HG03045 (cell line): ENCODE measurements at regions not wholly inside any gene's neighbourhood (a gene's known extent, or its start where the extent isn't known, plus 50 kb on each side); places are given as distances from the start of the nearest gene placed in this dataset.

Experiments
- ATAC-seq: cut with Tn5 transposase; IDR thresholded peaks from one replicate; pipeline ENCODE4 v1.9.1; 2021; ENCODE audit warnings: mild to moderate bottlenecking, moderate library complexity; ENCODE audit not compliant: unreplicated experiment

- ATAC-seq = no peak
Measured at GRCh38 chr10:10617686-10618085, 400.0 kb upstream of the CELF2 start.

DNA sequence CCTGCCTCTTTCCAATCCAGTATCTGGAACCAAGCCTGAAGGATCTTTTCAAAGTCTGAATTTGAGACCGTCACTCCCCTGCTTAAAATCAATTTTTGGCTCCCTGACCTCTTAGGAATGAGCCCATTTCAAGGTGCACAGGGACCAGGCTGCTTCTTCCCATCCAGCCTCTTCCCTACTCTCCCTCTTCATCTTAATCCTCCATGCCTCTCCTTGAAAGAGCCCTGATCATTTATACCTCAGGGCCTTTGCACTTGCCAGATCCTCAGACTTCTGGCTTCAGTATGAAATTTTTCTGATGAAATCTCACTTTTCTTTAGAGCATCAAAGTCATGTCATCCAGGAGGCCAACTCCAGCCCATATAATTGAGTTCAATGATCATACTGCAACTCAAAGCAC, 399.5 kb upstream of the CELF2 start:
- no peak for ATAC-seq

DNA sequence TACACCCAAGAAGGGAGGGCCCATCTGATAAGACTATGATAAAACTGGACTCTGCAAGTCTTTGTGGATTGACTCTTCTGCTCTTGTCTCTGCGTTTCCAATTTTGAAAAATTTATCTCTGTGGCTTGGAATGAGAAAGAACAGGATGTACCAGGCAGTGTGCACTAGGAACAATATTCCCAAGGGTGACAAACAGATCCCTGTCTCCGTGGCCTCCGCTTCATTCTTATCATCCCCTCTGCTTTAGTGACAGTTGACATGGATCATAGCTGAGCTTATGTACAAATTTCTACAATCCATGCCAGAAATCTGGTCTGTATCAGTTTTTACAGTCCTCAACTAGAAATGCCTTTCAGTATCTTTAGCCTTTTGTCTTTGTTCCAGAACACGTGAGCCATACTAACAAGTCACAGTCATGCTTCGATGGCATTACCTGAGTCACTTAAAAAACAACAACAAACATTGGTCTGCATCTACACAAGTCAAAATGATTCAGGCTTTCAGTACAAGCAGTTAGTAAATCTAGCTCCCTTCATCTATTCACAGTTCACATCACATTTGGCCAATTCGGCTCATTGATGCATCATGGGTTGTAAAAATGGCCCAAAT, 393.6 kb upstream of the CELF2 start:
- ATAC-seq = no peak

GRCh38 chr10:10624567-10624962, 393.1 kb upstream of the CELF2 start:
- ATAC-seq = no peak

DNA sequence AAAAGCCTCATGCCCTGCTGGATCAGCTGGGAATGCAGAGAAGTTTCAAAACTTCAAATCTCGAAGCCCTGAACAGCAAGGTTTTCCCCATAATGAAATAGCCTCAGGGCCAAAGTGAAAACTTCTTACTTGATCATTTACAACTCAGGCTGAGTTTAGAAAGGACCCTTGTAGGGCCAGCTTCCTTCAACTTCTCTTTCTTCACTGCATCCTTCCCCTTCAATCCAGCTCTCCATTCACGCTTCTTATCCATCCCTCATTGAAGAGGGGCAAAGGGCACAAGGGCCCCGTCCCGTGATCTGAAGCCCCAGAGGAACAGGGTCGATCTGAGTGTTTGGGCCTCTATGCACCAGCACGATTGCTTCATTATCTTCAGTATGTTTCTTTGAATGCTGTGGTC, 392.2 kb upstream of the CELF2 start:
- no peak for ATAC-seq

DNA sequence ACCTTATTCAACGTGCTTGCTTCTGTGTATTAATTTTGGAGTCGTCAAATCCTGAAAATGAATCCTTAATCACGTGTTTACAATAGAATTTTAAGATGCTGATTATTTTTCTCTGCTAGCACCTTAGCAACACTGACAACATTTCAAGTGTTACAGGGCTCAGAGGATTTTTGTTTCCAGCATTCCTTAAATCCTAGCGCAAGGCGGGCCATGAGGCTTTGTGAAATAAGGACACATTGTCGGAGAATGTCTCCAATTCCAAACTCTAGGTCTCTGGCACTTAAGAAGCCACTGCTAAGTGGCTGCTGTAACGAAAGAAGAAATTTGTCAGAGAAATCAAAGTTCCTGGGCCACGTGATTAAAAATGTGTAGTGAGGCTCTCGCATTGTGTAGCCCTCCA, 390.9 kb upstream of the CELF2 start:
- no peak for ATAC-seq

GRCh38 chr10:10627414-10627813, 390.3 kb upstream of the CELF2 start:
- ATAC-seq = no peak

DNA sequence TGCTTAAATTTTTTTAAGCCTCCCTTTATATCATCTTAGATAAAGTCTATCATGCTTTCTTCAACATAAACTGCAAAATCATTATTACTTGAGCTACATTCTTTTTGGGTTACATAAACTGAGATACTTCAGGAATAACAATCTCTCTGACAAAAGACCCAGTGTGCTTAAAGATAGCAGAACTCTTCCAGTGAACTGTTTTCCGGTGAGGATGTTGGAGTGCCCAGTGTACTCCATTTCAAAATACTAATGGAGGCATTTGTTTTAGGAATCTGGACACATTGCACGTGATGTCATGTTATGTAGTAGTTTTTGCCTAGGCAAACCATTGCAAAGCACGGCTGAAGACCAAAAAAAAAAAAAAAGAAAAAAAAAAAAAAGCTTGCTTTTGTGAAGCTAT, 388.2 kb upstream of the CELF2 start:
- no peak for ATAC-seq

DNA sequence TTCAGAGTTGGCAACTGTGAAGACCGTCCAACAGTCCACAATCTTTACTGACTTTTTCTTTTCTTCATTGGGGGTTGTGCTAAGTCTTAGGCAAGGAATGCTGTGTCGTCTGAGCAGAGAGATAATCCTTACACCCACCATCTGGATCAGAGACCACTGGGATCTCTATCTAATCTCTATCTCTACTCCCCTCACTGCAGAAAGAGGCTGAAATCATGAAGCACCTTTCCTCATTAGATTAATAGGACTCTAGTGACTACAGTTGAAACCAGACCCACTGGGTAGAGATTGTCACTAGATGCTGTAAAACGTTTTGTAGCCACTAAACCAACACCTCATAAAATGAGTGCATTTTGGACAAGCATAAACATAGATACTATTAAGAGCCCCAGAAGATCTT, 387.4 kb upstream of the CELF2 start:
- ATAC-seq = no peak

GRCh38 chr10:10630782-10631181, 386.9 kb upstream of the CELF2 start:
- no peak for ATAC-seq

DNA sequence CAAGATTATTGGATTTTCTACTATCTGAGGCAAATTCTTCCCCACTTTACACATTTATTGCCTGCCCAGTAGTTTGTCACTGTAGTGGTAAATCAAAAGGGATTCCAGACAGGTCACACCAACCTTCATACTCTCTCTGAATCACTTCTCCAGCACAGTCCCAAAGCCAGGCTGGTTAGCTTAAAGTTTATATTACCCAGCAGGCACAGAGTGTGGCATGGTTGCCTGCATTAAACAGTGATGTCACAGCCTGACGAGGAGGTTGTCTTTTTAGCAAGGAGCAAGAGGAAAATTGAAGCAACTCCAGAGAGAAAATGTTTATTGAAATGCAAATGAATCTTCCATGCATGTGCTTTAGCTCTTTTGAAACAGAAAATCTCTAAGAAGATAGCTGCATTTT, 375.5 kb upstream of the CELF2 start:
- no peak for ATAC-seq

DNA sequence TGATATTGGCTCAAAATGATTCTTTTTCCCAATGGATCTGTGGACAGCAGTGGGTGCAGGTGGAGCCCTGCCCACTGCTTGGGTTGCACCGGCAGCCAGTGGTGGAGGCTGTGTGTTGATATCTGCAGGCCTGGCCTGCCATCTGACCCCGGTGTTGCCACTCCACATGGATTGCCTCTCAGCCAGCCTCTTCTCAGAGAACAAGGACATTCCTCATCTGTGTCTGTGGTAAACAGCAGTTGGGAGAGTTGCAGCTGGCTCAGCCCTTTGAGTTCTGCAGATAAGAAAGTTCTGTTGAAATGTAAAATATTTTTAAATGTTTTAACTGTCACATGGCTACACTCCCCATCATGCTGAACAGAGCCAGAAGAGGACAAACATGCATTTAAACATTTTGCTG, 374.9 kb upstream of the CELF2 start:
- ATAC-seq = no peak

GRCh38 chr10:10644008-10644646, 373.5 kb upstream of the CELF2 start:
- no peak for ATAC-seq

DNA sequence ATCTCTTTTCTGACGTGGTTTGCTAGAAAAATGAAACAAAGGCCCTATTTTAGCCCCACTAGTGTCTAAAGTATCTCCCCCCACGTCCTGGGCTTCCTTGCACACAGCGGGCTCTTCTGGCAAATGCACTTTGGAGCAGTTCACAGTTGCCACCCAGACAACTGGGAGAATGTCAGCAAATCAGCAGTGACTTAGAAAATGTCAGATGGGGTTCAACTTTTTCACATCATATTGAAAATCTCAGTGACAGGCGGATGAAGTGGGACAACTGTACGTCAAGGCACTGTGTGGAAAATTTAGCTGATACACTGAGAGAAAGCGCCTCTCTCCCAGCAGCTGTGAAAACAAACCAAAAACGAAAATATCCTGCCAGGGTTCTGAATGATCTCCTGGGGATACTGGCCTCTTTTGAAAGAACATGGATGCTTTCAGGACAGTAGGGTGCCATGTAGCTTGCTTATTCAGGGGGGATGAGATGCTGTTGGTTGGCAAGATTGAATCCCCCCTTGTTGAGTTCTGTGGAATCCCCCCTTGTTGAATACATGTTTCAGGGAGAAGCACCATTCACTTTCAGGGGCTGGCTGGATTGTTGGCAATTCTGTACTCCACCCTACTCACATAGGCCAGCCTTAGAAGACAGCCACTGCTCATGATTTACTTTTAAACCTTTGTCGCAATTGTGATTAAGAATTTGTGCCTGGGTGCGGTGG, 372.8 kb upstream of the CELF2 start:
- no peak for ATAC-seq

- no peak for ATAC-seq
Measured at GRCh38 chr10:10647331-10647730, 370.3 kb upstream of the CELF2 start.

DNA sequence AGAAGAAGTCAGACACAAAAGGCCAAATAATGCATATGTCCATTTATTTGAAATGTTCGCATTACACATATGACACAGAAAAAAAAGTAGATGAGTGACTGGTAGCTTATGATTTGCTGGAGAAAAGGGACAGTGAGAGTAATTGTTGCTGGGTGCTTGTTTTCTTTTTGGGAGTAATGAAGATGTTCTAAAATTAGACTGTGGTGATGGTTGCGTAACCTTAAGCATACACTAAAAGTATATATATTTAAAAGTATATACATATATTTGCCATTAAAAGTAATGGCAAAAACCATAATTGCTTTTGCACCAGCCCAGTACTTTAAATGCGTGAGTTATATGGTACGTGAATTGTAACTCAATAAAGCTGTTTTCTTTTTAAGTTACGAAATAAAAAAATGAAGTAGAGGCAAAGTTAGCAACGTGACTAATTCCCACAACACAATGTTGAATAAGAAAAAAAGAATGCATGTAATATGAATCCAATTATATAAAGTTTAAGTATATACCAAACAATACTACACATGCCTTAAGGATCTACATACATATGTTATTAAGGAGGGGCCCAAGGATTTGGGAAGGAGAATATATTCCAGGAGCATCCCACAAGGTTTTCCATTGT, 360.4 kb upstream of the CELF2 start:
- no peak for ATAC-seq

DNA sequence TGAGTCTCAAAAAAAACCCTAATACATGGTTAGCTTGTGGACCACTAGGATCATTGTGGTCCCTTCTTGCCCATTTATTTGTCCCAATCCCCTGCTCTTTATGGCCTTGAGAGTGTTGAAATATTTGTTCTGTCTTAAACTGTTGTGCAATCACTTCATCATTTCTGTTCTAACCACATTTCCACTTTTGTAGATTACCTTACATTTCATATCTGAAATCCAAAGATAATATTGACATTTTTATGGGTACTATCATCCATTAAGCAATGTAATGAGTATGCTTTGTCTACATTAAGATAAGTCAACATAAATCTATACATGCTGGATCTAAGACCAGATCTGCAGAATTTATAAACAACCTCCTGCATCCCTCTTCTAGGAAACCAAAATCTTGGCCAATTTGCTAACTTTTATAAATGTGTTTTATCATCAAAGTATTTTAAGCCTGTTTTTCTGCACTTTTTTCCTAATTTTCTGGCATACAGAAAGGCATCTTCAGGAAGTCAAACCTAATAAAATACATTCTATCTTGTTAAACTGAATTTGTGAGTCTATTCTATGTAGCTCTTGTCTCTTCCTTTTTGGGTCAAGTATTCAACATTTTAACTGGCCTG, 359.4 kb upstream of the CELF2 start:
- ATAC-seq = no peak

- no peak for ATAC-seq
Measured at GRCh38 chr10:10660054-10660453, 357.6 kb upstream of the CELF2 start.

GRCh38 chr10:10661176-10661575, 356.5 kb upstream of the CELF2 start:
- ATAC-seq = no peak

DNA sequence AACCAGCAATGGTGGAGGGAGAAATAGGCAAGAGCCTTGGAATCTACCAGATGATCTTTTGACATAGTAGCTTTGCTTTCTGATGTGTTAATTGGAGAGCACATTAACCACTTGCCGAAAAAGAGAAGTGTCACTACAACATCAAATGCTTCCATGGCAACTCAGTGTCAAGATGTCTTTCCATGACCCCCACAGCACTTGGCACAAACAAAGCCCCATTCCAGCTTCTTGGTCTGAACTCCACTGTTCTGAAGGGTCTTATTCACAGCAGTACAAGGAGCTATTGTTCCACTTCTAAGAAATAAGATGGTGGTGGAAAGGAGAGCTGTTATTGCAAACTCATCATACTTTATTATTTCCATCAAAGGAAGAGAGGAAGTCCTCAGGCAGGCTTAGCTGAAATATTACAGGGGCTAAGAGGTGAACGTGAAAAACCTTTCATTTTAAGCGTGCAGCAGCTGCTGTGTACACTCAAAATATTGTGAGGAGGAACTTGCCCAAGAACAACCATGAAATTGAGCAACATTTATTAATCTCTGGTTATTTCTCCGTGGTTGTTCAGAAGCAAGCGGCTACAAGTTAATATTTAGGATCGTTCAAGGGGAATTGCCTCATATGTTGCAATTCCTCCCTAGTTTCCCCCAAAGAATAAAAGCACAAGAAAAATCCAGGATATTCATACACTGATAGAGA, 354.8 kb upstream of the CELF2 start:
- no peak for ATAC-seq

DNA sequence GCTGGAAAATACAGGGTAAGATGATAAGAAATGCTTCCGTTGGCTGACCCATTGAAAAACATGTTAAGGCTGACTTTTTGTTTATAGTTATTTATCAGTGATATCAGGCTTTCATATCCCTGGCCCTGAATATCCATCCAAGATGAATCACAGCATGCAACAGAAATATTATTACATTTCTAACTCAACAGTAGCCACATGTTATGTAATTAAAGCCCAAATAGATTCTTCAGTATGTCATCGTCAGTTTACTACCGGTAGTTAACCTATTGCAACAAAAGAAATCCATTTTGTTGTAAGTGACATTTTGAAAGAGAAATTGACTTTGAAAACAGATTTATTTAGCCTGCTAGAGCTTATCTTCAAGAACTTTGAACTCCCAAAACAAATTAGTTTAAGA, 354.1 kb upstream of the CELF2 start:
- no peak for ATAC-seq
